NCI-H2227 (cell line): ENCODE measurements at regions not wholly inside any gene's neighbourhood (a gene's known extent, or its start where the extent isn't known, plus 50 kb on each side); places are given as distances from the start of the nearest gene placed in this dataset.

Source experiments
- DNase-seq: peaks from one replicate; lab custom pipeline; 2025; ENCODE audit not compliant: unreplicated experiment; lab: John Stamatoyannopoulos, UW

GRCh38 chr17:33511670-33512069, 218.6 kb upstream of the ASIC2 start:
- DNase-seq: no peak

DNA sequence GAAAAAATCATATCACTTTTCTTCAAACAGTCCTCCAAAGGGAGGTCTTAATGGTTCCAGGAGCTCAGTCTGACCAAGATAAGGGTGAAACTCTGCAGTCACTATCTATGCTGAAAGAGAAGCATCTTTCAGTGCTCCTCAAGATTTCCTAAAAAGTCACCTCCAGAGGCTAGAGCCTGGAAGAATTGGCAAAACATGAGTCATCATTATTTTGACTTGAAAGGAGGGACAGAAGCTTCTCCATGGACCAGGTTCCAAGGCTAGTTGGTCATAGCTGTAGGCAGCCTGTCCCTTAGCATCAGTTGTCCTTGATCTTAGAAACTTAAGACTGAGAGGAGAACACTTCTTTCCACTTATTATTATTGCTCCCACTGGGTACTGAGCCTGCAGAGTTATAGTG, 219.0 kb upstream of the ASIC2 start:
- no peak for DNase-seq

GRCh38 chr17:33513769-33514168, 220.7 kb upstream of the ASIC2 start:
- no peak for DNase-seq

DNA sequence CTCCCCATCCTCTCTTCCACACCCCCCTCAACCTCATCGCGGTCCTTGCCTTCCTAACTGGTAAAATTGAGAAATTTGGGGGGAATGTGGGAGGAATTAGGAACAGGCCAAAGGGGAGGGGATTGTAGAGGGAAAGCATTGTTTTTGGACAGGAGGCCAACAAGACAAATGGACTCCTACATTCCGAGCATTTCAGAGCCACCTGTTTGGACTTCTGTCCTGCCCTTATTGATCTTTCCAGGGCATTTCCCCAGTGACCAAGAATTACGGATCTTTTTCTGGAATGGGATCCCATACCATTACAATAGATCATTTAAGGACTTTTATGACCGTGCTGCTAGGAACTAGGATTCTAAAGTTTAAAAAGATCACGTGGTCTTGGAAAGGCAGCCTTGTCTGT, 221.3 kb upstream of the ASIC2 start:
- DNase-seq: no peak

GRCh38 chr17:33515974-33516373, 222.9 kb upstream of the ASIC2 start:
- no peak for DNase-seq

- DNase-seq: no peak
Measured at GRCh38 chr17:33516645-33517044, 223.6 kb upstream of the ASIC2 start.

- no peak for DNase-seq
Measured at GRCh38 chr17:33517746-33518145, 224.7 kb upstream of the ASIC2 start.

DNA sequence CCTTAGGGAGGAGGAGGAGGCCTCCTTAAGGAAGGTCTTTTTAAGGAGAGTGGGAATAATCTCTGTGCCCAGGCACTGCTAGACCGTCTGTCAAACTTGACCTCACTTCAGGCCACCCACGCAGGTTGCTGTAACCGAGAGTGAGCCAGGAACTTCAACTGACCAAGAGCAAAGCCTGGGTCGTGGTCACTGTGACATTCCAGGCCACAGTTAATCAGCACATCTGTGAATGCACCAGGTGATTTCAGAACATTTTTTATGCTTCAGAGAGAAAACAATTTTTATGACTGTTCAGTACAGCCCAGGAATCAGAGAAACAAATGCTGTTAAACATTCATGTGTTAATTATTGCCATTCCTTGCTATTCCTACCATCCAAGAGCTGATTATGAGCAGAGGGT, 226.6 kb upstream of the ASIC2 start:
- no peak for DNase-seq

DNA sequence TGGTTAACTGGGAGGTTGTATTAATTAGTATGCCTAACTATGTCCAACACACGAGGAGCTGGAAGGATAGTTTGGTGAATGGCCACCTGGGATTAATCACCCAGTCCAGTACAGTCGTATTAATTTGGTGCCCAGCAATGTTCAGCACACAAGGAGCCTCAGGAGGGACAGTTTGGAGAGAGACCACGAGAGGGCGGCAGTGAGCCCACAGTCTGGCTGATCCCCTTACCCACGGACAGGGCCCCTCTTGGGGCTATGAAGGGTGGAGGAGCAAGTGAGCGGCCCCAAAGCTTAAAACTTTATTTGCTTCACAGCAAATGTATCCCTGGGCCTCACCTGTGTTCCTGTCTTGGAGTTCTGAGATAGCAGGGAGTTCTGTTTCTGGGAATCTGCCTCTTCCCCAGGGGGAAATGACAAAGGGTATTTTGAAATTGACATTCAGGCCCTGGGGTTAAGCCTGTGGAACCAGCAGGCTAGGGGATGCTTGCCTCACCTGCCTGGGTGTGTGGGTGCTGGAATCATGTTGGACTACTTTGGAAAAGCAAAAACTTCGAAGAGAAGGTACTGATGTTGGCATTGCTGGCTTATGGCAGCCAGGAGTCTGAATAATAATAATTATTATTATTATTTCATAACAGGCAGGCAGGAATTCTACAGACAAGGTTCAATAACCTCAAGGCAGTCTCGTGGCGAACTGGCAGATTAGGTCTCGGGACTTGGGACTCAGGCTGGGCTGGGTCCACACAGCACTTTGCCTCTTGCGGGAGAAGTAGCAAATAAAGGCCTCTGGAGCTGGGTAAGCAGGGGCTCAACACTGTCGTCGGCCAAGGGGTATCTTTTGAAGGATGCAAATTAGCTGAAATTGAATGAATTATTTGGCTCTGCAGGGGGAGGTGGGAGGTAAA, 227.6 kb upstream of the ASIC2 start:
- DNase-seq: peak; percentile 54

DNA sequence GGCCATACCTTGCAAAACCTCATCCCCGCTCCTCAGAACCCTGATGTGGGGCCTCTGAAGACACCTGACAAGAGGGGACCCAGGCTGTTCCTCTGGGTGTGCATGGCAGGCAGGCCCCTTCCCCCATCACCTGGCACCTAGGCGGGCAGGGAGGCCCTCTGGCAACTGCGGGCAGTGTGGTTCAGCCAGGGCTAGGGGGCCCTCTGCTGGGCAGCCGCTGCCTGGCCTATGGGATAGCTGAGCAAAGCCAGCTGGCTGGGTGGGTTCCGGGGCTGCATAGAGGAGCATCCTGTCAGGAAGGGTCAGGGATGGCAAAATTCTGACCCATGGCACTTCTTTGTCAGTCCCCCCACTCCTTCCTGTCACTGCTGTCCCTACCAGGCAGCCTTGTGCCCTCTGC, 228.7 kb upstream of the ASIC2 start:
- peak; percentile 1 for DNase-seq

DNA sequence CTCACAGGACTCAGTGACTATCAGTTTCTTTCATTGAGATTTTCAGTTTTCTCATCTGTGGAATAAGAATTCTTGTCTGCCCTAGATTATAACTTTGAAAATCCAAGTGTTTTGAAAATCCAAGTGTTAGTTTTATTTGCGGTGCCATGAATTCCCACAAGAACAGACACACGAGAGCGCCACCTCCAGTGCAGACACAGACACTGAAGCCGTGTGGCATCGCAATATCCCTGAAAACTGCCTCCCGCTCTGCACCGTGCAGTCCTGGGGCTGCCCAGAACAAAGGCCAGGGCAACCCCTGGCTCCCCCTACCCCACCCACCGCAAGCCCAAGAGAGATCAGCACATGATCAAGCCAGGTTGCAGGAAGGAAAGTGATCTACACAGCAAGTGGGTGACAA, 229.5 kb upstream of the ASIC2 start:
- DNase-seq: no peak

GRCh38 chr17:33523577-33523981, 230.5 kb upstream of the ASIC2 start:
- no peak for DNase-seq

- no peak for DNase-seq
Measured at GRCh38 chr17:33525186-33525585, 232.1 kb upstream of the ASIC2 start.

DNA sequence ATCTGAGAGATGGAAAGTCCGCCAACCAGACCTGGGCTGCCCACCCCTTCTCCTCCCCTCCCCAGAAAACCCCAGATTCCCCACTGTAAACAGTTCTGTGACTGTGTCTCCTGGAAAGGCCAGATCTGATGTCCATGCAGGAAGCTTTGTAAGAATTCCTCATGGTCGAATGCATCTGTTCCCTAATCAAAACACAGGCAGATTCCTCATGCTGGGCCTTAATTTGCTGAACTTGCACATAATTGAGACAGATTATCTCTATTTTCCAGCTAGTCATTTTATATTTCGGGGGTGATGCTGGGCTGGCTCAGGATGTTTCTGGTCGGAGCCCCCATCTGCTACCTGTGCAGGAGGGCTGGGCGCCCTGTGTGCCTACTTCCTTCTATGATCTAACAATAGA, 233.6 kb upstream of the ASIC2 start:
- DNase-seq: no peak

- DNase-seq: no peak
Measured at GRCh38 chr17:33527290-33527689, 234.2 kb upstream of the ASIC2 start.

DNA sequence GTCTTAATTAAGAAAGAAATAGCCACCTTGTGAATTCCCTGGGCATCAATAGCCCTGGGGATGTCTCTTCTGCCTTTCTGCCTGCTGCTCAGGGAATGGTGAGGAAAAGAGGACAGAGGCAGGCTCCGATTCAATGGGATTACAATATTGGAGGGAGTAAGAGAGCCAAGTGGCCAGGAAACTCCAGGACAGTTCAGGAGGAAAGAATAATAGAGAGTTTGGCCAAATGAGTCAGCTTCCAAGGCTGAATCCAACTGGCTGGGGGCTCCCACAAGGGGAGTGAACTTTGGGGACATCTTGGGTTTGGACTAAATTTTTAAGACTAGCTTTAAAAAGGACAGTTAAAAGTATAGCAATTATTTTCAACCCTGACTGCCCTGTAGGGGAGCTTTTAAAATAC, 235.8 kb upstream of the ASIC2 start:
- no peak for DNase-seq

GRCh38 chr17:33529816-33530215, 236.7 kb upstream of the ASIC2 start:
- DNase-seq: no peak

DNA sequence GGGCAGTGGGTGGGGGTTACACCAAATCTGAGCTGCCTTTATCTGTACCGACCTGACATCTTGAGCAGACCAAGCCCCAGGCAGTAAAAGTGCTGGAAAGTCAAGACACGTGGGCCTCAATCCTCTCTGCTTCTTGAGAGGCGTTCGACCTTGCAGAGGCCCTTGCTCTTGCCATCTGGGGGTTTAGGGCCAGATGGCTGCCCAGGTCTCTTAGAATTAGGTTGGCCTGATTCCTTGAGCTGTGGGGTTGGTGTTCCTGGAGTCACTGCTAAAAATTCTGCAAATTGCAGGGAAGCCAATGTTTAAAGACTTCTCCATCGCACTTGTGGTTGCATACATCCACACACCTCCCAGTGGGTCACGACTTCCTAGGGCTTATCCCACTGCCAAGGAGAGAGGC, 238.2 kb upstream of the ASIC2 start:
- DNase-seq: no peak

DNA sequence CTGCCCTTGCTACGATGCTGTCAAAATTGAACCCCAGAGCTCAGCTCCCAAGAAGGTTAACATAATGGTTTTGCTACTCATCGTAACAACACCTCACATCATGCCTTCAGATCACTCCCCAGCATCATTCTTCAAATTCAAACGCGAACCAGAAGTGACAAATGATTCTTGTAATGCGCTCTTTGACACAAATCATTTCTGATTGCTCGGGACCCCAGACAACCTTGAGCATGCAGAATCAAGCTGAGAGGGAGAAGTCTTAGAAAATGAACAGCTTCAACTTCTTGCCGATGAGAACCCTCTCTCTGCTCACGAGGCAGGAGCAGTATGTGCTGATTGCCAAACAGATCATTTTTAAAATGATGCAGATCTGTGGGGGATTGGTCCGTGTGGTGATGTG, 241.0 kb upstream of the ASIC2 start:
- no peak for DNase-seq

- DNase-seq: no peak
Measured at GRCh38 chr17:33545124-33545523, 252.0 kb upstream of the ASIC2 start.

DNA sequence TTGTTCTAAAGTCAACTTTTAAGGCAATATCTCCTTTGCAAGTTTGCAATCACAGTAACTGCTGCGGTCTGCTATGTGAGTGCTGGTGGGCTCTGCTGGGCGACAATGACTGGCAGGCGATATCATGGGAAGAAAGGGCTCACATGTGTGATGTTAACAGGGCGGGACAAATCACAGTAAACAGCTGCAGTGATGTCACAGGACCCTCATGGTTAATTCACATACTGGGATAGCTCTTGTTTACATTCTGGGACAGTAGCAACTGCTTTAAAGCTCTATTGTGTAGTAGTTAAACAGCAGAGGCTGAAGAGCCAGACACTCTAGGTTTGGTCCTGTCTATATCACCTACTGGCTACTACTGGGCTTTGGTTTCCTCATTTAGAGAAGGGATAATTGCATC, 257.2 kb upstream of the ASIC2 start:
- DNase-seq: no peak

- no peak for DNase-seq
Measured at GRCh38 chr17:33551075-33551474, 258.0 kb upstream of the ASIC2 start.

- DNase-seq: peak; percentile 59
Measured at GRCh38 chr17:33551911-33552310, 258.8 kb upstream of the ASIC2 start.
